ENCODE measurements at regions not wholly inside any gene's neighbourhood (a gene's known extent, or its start where the extent isn't known, plus 50 kb on each side); places are given as distances from the start of the nearest gene placed in this dataset.

DNA sequence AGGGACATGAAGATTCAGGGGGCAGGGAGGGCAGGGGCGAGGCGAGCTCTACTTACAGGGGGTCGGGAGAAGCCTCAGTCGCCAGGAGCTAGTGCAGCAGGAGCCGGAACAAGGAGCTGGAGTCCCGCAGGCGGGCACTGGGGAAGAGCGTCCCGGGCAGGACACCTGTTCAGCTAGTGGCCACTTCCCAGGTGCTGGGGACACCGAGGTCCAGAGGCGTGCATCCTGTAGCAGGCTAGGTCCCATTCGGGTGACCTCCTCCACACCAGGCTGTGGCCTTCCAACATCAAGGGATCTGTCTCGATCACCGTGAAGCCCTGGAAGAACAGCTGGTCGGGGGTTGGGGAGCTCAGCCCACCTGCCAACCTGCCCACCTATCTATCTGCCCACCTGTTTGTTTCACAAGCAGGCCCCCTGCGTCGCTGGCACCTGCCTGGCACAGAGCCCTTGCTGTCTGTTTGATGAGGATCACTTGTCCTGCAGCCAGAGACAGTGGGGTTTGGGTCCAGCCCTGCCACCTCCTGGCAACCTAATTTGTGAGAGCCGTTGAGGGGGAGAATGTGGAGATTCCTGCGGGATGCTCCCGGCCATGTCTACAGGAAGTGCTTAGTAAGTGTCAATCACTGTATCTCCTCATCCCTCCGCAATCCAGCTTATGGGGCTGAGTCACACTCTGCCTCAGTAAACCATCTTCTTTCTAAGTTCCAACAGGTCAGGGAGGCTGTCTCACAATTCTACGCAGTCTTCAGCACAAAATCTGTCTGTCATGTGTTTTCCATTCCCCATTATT is 940.9 kb downstream of the BRD1 start (continued):
- TF ChIP-seq USF2 (IDR thresholded peaks at IDR 0.05; ENCODE audit: low read depth, low read length) = no peak
- TF ChIP-seq MAFK (IDR thresholded peaks at IDR 0.05; ENCODE audit: low read depth, low read length) = no peak
- TF ChIP-seq FOS (IDR thresholded peaks at IDR 0.05; ENCODE audit: low read depth, low read length) = no peak

DNA sequence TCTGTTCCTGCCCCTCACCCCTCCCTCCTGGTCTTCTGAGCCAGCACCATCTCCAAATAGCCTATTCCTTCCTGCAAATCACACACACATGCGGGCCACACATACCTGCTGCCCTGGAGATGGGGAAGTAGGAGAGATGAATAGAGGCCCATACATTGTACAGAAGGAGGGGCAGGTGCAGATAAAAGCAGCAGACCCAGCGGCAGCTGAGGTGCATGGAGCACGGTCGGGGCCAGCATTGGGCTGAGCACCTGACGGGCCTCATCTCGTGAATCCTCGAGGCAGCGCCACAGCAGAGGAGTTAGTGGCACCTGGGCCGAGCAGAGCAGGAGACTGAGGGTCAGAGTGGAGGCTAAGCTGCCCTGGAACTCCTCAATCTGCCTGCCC is 941.8 kb downstream of the BRD1 start:
- no peak overlapping the region for H4K8ac ChIP-seq (ENCODE audit: low read depth in 2 of 2, low read length in 2 of 2)
- ChIA-PET CTCF (no interaction called here), POLR2A (ENCODE audit: unreplicated experiment) (no interaction called here)
- DNase-seq = no peak
- BruUV-seq (replicated peaks) = no TSS peak
- dilution Hi-C loops (cut with HindIII; ENCODE audit: low sequenced_read_pairs, unreplicated experiment) (no loop called here), intact Hi-C loops (cut with micrococcal nuclease) (no loop called here), in situ Hi-C loops (cut with MboI; ENCODE audit: low sequenced_read_pairs) (no loop called here)
- no peaks in the 10 kb centered on the region for H3K27me3 ChIP-seq (ENCODE audit: control insufficient read depth, insufficient read depth, low read length)
- no peak for ATAC-seq (ENCODE audit: low read depth)
- no peak overlapping the region for H2BK20ac ChIP-seq (ENCODE audit: low read depth, low read length)
- no peak overlapping the region for H3K9ac ChIP-seq (ENCODE audit: low read depth, low read length)
- H3K4me3 ChIP-seq (ENCODE audit: insufficient read depth, low read depth, low read length) = no peak overlapping the region
- H3K79me1 ChIP-seq (ENCODE audit: low read depth in 1 of 2, low read length in 2 of 2) = no peaks in the 10 kb centered on the region
- no peak overlapping the region for H2BK15ac ChIP-seq (ENCODE audit: low read depth, low read length)
- no peaks in the 10 kb centered on the region for H4K20me1 ChIP-seq (ENCODE audit: insufficient read depth, low read length)
- H2BK5ac ChIP-seq (ENCODE audit: low read depth, low read length, poor library complexity, severe bottlenecking) = no peak overlapping the region
- H4K5ac ChIP-seq (ENCODE audit: low read depth, low read length) = no peak overlapping the region
- H2AK9ac ChIP-seq (replicated peaks; ENCODE audit: low read depth, low read length, poor library complexity) = no peak overlapping the region
- H3K4me2 ChIP-seq (ENCODE audit: low read depth, low read length) = no peak overlapping the region
- no peak overlapping the region for H3K56ac ChIP-seq (ENCODE audit: extremely low read depth, insufficient read depth, low read length)
- WGBS, 2 experiments (ENCODE audit: extremely low coverage in 2 of 2, insufficient read length in 1 of 2) = 60% methylated on average over 6 of the region's 9 CpGs; no CpG with 5 or more reads in 1 of the 2 experiments
- H2AK5ac ChIP-seq (ENCODE audit: low read depth, low read length) = no peak overlapping the region
- no peak overlapping the region for H3K14ac ChIP-seq (replicated peaks; ENCODE audit: low read depth, low read length)
- no peak overlapping the region for H3K18ac ChIP-seq (ENCODE audit: low read depth, low read length)
- H2BK120ac ChIP-seq (ENCODE audit: low read depth, low read length) = no peak overlapping the region
- H2AFZ ChIP-seq (replicated peaks; ENCODE audit: low read length, poor library complexity) = no peak overlapping the region
- H3K9me1 ChIP-seq (ENCODE audit: insufficient read depth, low read length) = no peaks in the 10 kb centered on the region
- H4K91ac ChIP-seq (ENCODE audit: insufficient read depth, low read depth, low read length) = no peak overlapping the region
- peaks cover 63% of the 10 kb centered on the region for H3K9me3 ChIP-seq (ENCODE audit: control insufficient read depth, insufficient read depth, low read length)
- no peak overlapping the region for H3K27ac ChIP-seq (ENCODE audit: insufficient read depth, low read length)
- H3K4ac ChIP-seq (ENCODE audit: low read depth, low read length) = no peak overlapping the region
- H3K36me3 ChIP-seq (ENCODE audit: control insufficient read depth, insufficient read depth, low read length) = no peaks in the 10 kb centered on the region
- H3K23ac ChIP-seq (ENCODE audit: low read depth, low read length) = no peak overlapping the region
- no peaks in the 10 kb centered on the region for H3K4me1 ChIP-seq (ENCODE audit: control insufficient read depth, insufficient read depth, low read length)
- no peak for TF ChIP-seq FOS (IDR thresholded peaks at IDR 0.05; ENCODE audit: low read depth, low read length)
- TF ChIP-seq POLR2A (IDR thresholded peaks at IDR 0.05; ENCODE audit: low read depth, low read length) = no peak
- TF ChIP-seq CEBPB (IDR thresholded peaks at IDR 0.05; ENCODE audit: low read depth, low read length) = no peak
- TF ChIP-seq RCOR1 (IDR thresholded peaks at IDR 0.05; ENCODE audit: insufficient replicate concordance, low read length) = no peak
- TF ChIP-seq CTCF (conservative IDR thresholded peaks at IDR 0.05; ENCODE audit: low read depth, low read length) = no peak
- no peak for TF ChIP-seq RFX5 (IDR thresholded peaks at IDR 0.05; ENCODE audit: low read depth, low read length)
- TF ChIP-seq MAZ (IDR thresholded peaks at IDR 0.05; ENCODE audit: borderline replicate concordance, low read depth, low read length) = no peak
- TF ChIP-seq CHD1 (IDR thresholded peaks at IDR 0.05; ENCODE audit: low read depth, low read length) = no peak
- no peak for TF ChIP-seq ELK1 (IDR thresholded peaks at IDR 0.05; ENCODE audit: borderline replicate concordance, low read depth, low read length)
- TF ChIP-seq MXI1 (IDR thresholded peaks at IDR 0.05; ENCODE audit: borderline replicate concordance, low read depth, low read length) = no peak
- TF ChIP-seq SMC3 (IDR thresholded peaks at IDR 0.05; ENCODE audit: low read depth, low read length) = no peak
- TF ChIP-seq RAD21 (IDR thresholded peaks at IDR 0.05; ENCODE audit: low read length) = no peak

Measured in IMR-90 (cell line).